ENCODE measurements at regions not wholly inside any gene's neighbourhood (a gene's known extent, or its start where the extent isn't known, plus 50 kb on each side); places are given as distances from the start of the nearest gene placed in this dataset.
A peak's percentile ranks its signal among the peaks of the same experiment; 100 is the strongest.

DNA sequence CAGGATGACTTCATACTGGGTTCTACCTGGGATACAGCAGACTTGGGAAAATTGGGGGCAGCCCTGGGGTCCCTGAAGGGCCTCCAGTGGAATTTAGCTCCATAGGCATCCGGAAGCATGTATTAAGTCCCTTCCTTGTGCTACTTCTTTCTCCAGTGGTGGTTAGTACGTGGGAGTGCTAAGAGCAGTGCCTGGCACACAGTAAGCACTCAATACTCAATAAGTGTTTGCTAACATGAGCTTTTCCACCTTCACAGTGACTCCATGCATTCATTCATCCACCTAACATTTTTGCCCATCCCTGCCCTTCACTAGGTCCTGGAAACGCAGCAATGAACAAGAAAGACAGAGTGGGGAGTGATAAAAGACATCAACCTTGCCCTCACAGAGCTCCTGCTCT, 120.5 kb downstream of the MN1 start:
- no peaks in the 10 kb centered on the region for H3K9me3 Mint-ChIP-seq (ENCODE audit: low read depth)
- DNase-seq (ENCODE audit: low spot score, unreplicated experiment), result no peak
- no peak overlapping the region for H3K27ac Mint-ChIP-seq
- TF ChIP-seq, protein P1, sequence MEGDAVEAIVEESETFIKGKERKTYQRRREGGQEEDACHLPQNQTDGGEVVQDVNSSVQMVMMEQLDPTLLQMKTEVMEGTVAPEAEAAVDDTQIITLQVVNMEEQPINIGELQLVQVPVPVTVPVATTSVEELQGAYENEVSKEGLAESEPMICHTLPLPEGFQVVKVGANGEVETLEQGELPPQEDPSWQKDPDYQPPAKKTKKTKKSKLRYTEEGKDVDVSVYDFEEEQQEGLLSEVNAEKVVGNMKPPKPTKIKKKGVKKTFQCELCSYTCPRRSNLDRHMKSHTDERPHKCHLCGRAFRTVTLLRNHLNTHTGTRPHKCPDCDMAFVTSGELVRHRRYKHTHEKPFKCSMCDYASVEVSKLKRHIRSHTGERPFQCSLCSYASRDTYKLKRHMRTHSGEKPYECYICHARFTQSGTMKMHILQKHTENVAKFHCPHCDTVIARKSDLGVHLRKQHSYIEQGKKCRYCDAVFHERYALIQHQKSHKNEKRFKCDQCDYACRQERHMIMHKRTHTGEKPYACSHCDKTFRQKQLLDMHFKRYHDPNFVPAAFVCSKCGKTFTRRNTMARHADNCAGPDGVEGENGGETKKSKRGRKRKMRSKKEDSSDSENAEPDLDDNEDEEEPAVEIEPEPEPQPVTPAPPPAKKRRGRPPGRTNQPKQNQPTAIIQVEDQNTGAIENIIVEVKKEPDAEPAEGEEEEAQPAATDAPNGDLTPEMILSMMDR (IDR thresholded peaks at IDR 0.05; ENCODE audit: unreplicated experiment), result no peak
- peaks cover 2% of the 10 kb centered on the region for H3K4me1 Mint-ChIP-seq (ENCODE audit: low read depth)
- no peak overlapping the region for H3K4me3 Mint-ChIP-seq (ENCODE audit: low read depth)
- H3K36me3 Mint-ChIP-seq (ENCODE audit: insufficient read depth), result no peaks in the 10 kb centered on the region
- H3K27me3 Mint-ChIP-seq, result peaks cover 78% of the 10 kb centered on the region

GRCh38 chr22:27682437-27682836, 119.1 kb downstream of the MN1 start:
- DNase-seq (ENCODE audit: low spot score, unreplicated experiment), result no peak
- no peaks in the 10 kb centered on the region for H3K9me3 Mint-ChIP-seq (ENCODE audit: low read depth)

GRCh38 chr22:27684901-27685300, 116.7 kb downstream of the MN1 start:
- Mint-ChIP-seq H3K27me3 (peaks cover 41% of the 10 kb centered on the region), H3K9me3 (ENCODE audit: low read depth) (no peaks in the 10 kb centered on the region), H3K27ac (no peak overlapping the region), H3K4me3 (ENCODE audit: low read depth) (no peak overlapping the region), H3K36me3 (ENCODE audit: insufficient read depth) (no peaks in the 10 kb centered on the region), H3K4me1 (ENCODE audit: low read depth) (peaks cover 3% of the 10 kb centered on the region)
- DNase-seq (ENCODE audit: low spot score, unreplicated experiment), result no peak
- TF ChIP-seq, protein P1 (IDR thresholded peaks at IDR 0.05; ENCODE audit: unreplicated experiment), result no peak

More at GRCh38 chr22:27682437-27682836, 119.1 kb downstream of the MN1 start:
- Mint-ChIP-seq H3K4me1 (ENCODE audit: low read depth) (peaks cover 5% of the 10 kb centered on the region), H3K36me3 (ENCODE audit: insufficient read depth) (no peaks in the 10 kb centered on the region), H3K27me3 (peaks cover 66% of the 10 kb centered on the region), H3K27ac (no peak overlapping the region), H3K4me3 (ENCODE audit: low read depth) (no peak overlapping the region)
- TF ChIP-seq, protein P1 (IDR thresholded peaks at IDR 0.05; ENCODE audit: unreplicated experiment), result peak; percentile 54

DNA sequence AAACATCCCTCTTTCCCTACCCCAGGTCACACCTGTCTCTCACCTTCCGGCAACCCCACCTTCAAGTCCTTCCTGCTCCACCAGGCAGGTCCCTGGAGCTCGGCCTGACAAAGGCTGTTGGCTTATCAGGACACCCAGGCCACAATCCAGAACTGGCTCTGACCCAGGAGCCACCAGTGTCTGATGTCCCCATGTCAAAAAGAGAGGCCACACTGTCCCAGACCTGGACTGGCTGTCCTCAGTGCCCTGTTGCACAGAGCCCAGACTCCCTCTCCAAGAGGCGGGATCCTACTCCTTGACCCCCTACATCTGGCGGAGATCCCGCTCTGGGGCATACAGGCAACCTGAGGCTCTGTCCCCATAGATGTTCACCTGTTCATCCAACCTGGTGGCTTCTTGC, 116.0 kb downstream of the MN1 start:
- H3K4me3 Mint-ChIP-seq (ENCODE audit: low read depth), result no peak overlapping the region
- DNase-seq (ENCODE audit: low spot score, unreplicated experiment), result no peak
- H3K4me1 Mint-ChIP-seq (ENCODE audit: low read depth), result peaks cover 3% of the 10 kb centered on the region
- H3K27ac Mint-ChIP-seq, result no peak overlapping the region
- no peaks in the 10 kb centered on the region for H3K36me3 Mint-ChIP-seq (ENCODE audit: insufficient read depth)
- no peaks in the 10 kb centered on the region for H3K9me3 Mint-ChIP-seq (ENCODE audit: low read depth)
- H3K27me3 Mint-ChIP-seq, result peaks cover 39% of the 10 kb centered on the region
- TF ChIP-seq, protein P1 (IDR thresholded peaks at IDR 0.05; ENCODE audit: unreplicated experiment), result no peak

GRCh38 chr22:27685970-27686369, 115.6 kb downstream of the MN1 start:
- Mint-ChIP-seq H3K27ac (peak overlapping the region; percentile 12), H3K4me1 (ENCODE audit: low read depth) (peaks cover 3% of the 10 kb centered on the region), H3K27me3 (peaks cover 35% of the 10 kb centered on the region), H3K36me3 (ENCODE audit: insufficient read depth) (no peaks in the 10 kb centered on the region), H3K4me3 (ENCODE audit: low read depth) (no peak overlapping the region), H3K9me3 (ENCODE audit: low read depth) (no peaks in the 10 kb centered on the region)
- TF ChIP-seq, protein P1 (IDR thresholded peaks at IDR 0.05; ENCODE audit: unreplicated experiment), result no peak
- DNase-seq (ENCODE audit: low spot score, unreplicated experiment), result no peak

Data from progenitor cell of endocrine pancreas (in vitro differentiated cells).